ENCODE measurements at regions not wholly inside any gene's neighbourhood (a gene's known extent, or its start where the extent isn't known, plus 50 kb on each side); places are given as distances from the start of the nearest gene placed in this dataset.

DNA sequence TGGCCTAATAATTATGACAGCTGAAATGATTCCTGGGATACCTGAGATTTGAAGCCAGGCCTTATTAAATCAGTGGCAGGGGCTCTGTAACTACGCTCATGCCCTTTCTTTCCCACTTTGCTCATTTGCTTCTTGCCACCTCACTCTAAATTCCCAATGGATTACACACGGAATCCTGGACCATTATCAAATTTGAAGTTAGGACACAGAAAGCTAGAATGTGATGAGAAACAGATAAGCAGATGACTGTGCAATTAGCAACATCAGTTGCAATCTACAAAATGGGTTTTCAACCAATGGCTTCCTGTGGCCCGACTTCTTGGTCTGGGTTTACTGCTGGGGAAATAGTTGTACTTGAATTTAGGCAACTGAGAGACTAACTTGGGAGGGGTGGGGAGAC, 374.3 kb downstream of the INHBA start:
- TF ChIP-seq, protein P1, sequence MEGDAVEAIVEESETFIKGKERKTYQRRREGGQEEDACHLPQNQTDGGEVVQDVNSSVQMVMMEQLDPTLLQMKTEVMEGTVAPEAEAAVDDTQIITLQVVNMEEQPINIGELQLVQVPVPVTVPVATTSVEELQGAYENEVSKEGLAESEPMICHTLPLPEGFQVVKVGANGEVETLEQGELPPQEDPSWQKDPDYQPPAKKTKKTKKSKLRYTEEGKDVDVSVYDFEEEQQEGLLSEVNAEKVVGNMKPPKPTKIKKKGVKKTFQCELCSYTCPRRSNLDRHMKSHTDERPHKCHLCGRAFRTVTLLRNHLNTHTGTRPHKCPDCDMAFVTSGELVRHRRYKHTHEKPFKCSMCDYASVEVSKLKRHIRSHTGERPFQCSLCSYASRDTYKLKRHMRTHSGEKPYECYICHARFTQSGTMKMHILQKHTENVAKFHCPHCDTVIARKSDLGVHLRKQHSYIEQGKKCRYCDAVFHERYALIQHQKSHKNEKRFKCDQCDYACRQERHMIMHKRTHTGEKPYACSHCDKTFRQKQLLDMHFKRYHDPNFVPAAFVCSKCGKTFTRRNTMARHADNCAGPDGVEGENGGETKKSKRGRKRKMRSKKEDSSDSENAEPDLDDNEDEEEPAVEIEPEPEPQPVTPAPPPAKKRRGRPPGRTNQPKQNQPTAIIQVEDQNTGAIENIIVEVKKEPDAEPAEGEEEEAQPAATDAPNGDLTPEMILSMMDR (conservative IDR thresholded peaks at IDR 0.05; ENCODE audit: low read depth in 2 of 2), result no peak
- TF ChIP-seq, protein P2, sequence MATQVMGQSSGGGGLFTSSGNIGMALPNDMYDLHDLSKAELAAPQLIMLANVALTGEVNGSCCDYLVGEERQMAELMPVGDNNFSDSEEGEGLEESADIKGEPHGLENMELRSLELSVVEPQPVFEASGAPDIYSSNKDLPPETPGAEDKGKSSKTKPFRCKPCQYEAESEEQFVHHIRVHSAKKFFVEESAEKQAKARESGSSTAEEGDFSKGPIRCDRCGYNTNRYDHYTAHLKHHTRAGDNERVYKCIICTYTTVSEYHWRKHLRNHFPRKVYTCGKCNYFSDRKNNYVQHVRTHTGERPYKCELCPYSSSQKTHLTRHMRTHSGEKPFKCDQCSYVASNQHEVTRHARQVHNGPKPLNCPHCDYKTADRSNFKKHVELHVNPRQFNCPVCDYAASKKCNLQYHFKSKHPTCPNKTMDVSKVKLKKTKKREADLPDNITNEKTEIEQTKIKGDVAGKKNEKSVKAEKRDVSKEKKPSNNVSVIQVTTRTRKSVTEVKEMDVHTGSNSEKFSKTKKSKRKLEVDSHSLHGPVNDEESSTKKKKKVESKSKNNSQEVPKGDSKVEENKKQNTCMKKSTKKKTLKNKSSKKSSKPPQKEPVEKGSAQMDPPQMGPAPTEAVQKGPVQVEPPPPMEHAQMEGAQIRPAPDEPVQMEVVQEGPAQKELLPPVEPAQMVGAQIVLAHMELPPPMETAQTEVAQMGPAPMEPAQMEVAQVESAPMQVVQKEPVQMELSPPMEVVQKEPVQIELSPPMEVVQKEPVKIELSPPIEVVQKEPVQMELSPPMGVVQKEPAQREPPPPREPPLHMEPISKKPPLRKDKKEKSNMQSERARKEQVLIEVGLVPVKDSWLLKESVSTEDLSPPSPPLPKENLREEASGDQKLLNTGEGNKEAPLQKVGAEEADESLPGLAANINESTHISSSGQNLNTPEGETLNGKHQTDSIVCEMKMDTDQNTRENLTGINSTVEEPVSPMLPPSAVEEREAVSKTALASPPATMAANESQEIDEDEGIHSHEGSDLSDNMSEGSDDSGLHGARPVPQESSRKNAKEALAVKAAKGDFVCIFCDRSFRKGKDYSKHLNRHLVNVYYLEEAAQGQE (IDR thresholded peaks at IDR 0.05; ENCODE audit: unreplicated experiment), result no peak

Data from GM23338 (cell line).